Coronary artery (tissue), 2 donors: ENCODE measurements at regions not wholly inside any gene's neighbourhood (a gene's known extent, or its start where the extent isn't known, plus 50 kb on each side); places are given as distances from the start of the nearest gene placed in this dataset.
A peak's percentile ranks its signal among the peaks of the same experiment; 100 is the strongest.

Experiments used
- DNase-seq: peaks from one replicate; pipeline ENCODE4 v3.0.0-alpha.2; 2017; ENCODE audit warnings: low spot score
- H3K27ac ChIP-seq, 2 donors: fragments of 200-600 bp; sonication (generic); one replicate each; pipeline ENCODE4 v1.5.1; 2016 to 2019
- H3K4me3 ChIP-seq: fragments of 200-600 bp; sonication (generic); 2 replicates; pipeline ENCODE4 v1.5.1; 2016; ENCODE audit warnings: mild to moderate bottlenecking, moderate library complexity
- CTCF ChIP-seq: fragments of 200-600 bp; sonication (generic); IDR thresholded peaks from one replicate; pipeline ENCODE4 v1.5.1; 2019; ENCODE audit warnings: antibody characterized with exemption

- H3K4me3 ChIP-seq, result no peak overlapping the region
- H3K27ac ChIP-seq, result no peak overlapping the region
- DNase-seq, result no peak
- no peak for TF ChIP-seq CTCF
These were observed 369.7 kb downstream of the CDK5RAP2 start for GRCh38 chr9:120210274-120210673.

- Histone ChIP-seq H3K27ac (no peak overlapping the region), H3K4me3 (no peak overlapping the region)
- TF ChIP-seq CTCF, result no peak
- no peak for DNase-seq
These were observed 376.9 kb downstream of the CDK5RAP2 start for GRCh38 chr9:120202856-120203654.

- Histone ChIP-seq H3K27ac (no peak overlapping the region), H3K4me3 (no peak overlapping the region)
- TF ChIP-seq CTCF, result no peak
- no peak for DNase-seq
These were observed 381.9 kb downstream of the CDK5RAP2 start for GRCh38 chr9:120198027-120198426.

GRCh38 chr9:120197605-120198004 is 382.4 kb downstream of the CDK5RAP2 start:
- no peak for TF ChIP-seq CTCF
- Histone ChIP-seq H3K27ac (no peak overlapping the region), H3K4me3 (no peak overlapping the region)
- DNase-seq, result no peak

GRCh38 chr9:120191141-120191540 is 388.8 kb downstream of the CDK5RAP2 start:
- TF ChIP-seq CTCF, result no peak
- H3K4me3 ChIP-seq, result no peak overlapping the region
- no peak overlapping the region for H3K27ac ChIP-seq
- DNase-seq, result no peak

- no peak overlapping the region for H3K27ac ChIP-seq
- peak; percentile 40 for DNase-seq
- H3K4me3 ChIP-seq, result no peak overlapping the region
- no peak for TF ChIP-seq CTCF
These were observed 392.2 kb downstream of the CDK5RAP2 start for GRCh38 chr9:120187758-120188157.

GRCh38 chr9:120186276-120186675 is 393.7 kb downstream of the CDK5RAP2 start:
- DNase-seq, result peak; percentile 26
- H3K27ac ChIP-seq, result no peak overlapping the region
- no peak for TF ChIP-seq CTCF
- H3K4me3 ChIP-seq, result no peak overlapping the region
